ENCODE measurements at regions not wholly inside any gene's neighbourhood (a gene's known extent, or its start where the extent isn't known, plus 50 kb on each side); places are given as distances from the start of the nearest gene placed in this dataset.

- Histone ChIP-seq H3K4me1 (ENCODE audit: control insufficient read depth in 2 of 2, insufficient read depth in 2 of 2, low read length in 2 of 2) (no peaks in the 10 kb centered on the region), H3K9ac (ENCODE audit: low read depth in 1 of 2, low read length in 2 of 2) (no peak overlapping the region), H3K36me3 (ENCODE audit: control insufficient read depth in 2 of 2, insufficient read depth in 2 of 2, low read length in 2 of 2) (no peaks in the 10 kb centered on the region), H3K27ac (ENCODE audit: low read depth in 2 of 2, low read length in 2 of 2) (no peak overlapping the region), H3K27me3 (ENCODE audit: control insufficient read depth in 2 of 2, insufficient read depth in 2 of 2, low read length in 2 of 2) (no peaks in the 10 kb centered on the region), H3K4me3 (ENCODE audit: low read length in 2 of 2) (no peak overlapping the region), H3K9me3 (ENCODE audit: control insufficient read depth in 2 of 2, low read length in 2 of 2) (peaks cover 0 to 2% of the 10 kb centered on the region in 2 donors)
These were observed 463.4 kb upstream of the USP15 start for GRCh38 chr12:61796846-61797245.

DNA sequence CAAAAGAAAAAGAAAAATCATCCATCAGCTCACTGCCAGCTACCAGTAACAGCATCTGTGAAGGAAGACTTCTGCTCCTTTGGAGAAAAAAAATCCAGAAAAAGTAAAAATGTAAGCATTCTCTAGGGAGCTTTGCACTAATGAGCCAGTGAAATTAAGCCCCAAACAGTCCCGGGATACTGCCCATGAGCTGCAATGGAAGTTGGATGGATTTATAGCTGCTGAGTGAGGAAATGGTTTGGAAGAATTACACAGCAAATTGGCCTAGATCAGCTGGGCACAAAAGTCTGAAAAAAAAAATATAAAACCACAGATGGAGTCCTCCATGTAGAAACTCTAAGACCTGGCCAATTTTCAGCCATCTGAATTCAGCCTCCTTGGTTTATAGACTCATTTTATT, 462.9 kb upstream of the USP15 start:
- no peaks in the 10 kb centered on the region for H3K9me3 ChIP-seq (ENCODE audit: control insufficient read depth in 2 of 2, low read length in 2 of 2)
- H3K27ac ChIP-seq (ENCODE audit: low read depth in 2 of 2, low read length in 2 of 2): no peak overlapping the region
- H3K4me1 ChIP-seq (ENCODE audit: control insufficient read depth in 2 of 2, insufficient read depth in 2 of 2, low read length in 2 of 2): no peaks in the 10 kb centered on the region
- H3K27me3 ChIP-seq (ENCODE audit: control insufficient read depth in 2 of 2, insufficient read depth in 2 of 2, low read length in 2 of 2): no peaks in the 10 kb centered on the region
- H3K36me3 ChIP-seq (ENCODE audit: control insufficient read depth in 2 of 2, insufficient read depth in 2 of 2, low read length in 2 of 2): no peaks in the 10 kb centered on the region
- H3K9ac ChIP-seq (ENCODE audit: low read depth in 1 of 2, low read length in 2 of 2): no peak overlapping the region
- no peak overlapping the region for H3K4me3 ChIP-seq (ENCODE audit: low read length in 2 of 2)

- no peaks in the 10 kb centered on the region for H3K4me1 ChIP-seq (ENCODE audit: control insufficient read depth in 2 of 2, insufficient read depth in 2 of 2, low read length in 2 of 2)
- no peak overlapping the region for H3K27ac ChIP-seq (ENCODE audit: low read depth in 2 of 2, low read length in 2 of 2)
- H3K9ac ChIP-seq (ENCODE audit: low read depth in 1 of 2, low read length in 2 of 2): no peak overlapping the region
- H3K9me3 ChIP-seq (ENCODE audit: control insufficient read depth in 2 of 2, low read length in 2 of 2): no peaks in the 10 kb centered on the region
- H3K27me3 ChIP-seq (ENCODE audit: control insufficient read depth in 2 of 2, insufficient read depth in 2 of 2, low read length in 2 of 2): no peaks in the 10 kb centered on the region
- H3K36me3 ChIP-seq (ENCODE audit: control insufficient read depth in 2 of 2, insufficient read depth in 2 of 2, low read length in 2 of 2): no peaks in the 10 kb centered on the region
- no peak overlapping the region for H3K4me3 ChIP-seq (ENCODE audit: low read length in 2 of 2)
These were observed 461.4 kb upstream of the USP15 start for GRCh38 chr12:61798778-61799177.

DNA sequence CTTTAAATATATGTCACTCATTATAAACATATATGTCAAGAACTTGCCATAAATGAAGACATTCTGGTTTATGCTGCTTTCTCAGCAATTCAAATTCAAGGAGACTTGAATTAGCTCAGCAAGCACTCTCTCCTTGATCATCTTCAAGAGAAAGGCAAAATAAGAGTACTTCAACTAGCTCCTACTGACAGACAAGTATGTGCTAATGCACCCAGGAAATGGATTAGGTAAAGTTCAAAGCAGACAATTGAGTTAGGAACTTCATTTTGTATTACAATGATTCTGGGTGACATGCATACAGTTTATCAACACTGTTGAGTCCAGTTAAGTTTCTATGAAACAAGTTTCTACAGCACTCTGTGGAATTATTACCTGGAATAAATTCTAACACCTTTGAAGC, 455.9 kb upstream of the USP15 start:
- Histone ChIP-seq H3K4me1 (ENCODE audit: control insufficient read depth in 2 of 2, insufficient read depth in 2 of 2, low read length in 2 of 2) (no peaks in the 10 kb centered on the region), H3K4me3 (ENCODE audit: low read length in 2 of 2) (no peak overlapping the region)

DNA sequence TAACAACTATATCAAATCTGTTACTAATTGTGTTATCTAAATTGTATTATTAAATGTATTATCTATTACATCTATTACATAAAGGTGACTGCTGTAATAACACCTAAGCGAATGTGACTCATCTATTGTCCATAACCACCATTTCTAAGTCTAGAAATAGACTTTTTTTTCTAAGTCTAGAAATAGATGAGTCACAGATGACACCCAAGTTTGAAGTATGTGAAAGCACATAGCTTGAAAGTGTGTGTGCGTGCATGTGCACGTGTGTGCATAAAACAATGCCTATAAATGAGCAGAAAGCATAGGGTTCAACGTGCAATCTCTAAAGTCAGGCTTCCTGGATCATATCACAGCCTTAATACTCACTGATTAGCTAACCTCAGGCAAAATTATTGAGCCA, 451.3 kb upstream of the USP15 start:
- no peaks in the 10 kb centered on the region for H3K36me3 ChIP-seq (ENCODE audit: control insufficient read depth in 2 of 2, insufficient read depth in 2 of 2, low read length in 2 of 2)
- H3K9me3 ChIP-seq (ENCODE audit: control insufficient read depth in 2 of 2, low read length in 2 of 2): peaks cover 2 to 6% of the 10 kb centered on the region in 2 donors
- no peaks in the 10 kb centered on the region for H3K4me1 ChIP-seq (ENCODE audit: control insufficient read depth in 2 of 2, insufficient read depth in 2 of 2, low read length in 2 of 2)
- no peak overlapping the region for H3K4me3 ChIP-seq (ENCODE audit: low read length in 2 of 2)
- H3K9ac ChIP-seq (ENCODE audit: low read depth in 1 of 2, low read length in 2 of 2): no peak overlapping the region
- H3K27me3 ChIP-seq (ENCODE audit: control insufficient read depth in 2 of 2, insufficient read depth in 2 of 2, low read length in 2 of 2): no peaks in the 10 kb centered on the region
- no peak overlapping the region for H3K27ac ChIP-seq (ENCODE audit: low read depth in 2 of 2, low read length in 2 of 2)

More for the DNA sequence above, 455.9 kb upstream of the USP15 start:
- H3K27ac ChIP-seq (ENCODE audit: low read depth in 2 of 2, low read length in 2 of 2): no peak overlapping the region
- no peaks in the 10 kb centered on the region for H3K36me3 ChIP-seq (ENCODE audit: control insufficient read depth in 2 of 2, insufficient read depth in 2 of 2, low read length in 2 of 2)
- peaks cover 2 to 6% of the 10 kb centered on the region in 2 donors for H3K9me3 ChIP-seq (ENCODE audit: control insufficient read depth in 2 of 2, low read length in 2 of 2)
- no peaks in the 10 kb centered on the region for H3K27me3 ChIP-seq (ENCODE audit: control insufficient read depth in 2 of 2, insufficient read depth in 2 of 2, low read length in 2 of 2)
- H3K9ac ChIP-seq (ENCODE audit: low read depth in 1 of 2, low read length in 2 of 2): no peak overlapping the region

GRCh38 chr12:61810486-61810885, 449.7 kb upstream of the USP15 start:
- Histone ChIP-seq H3K27me3 (ENCODE audit: control insufficient read depth in 2 of 2, insufficient read depth in 2 of 2, low read length in 2 of 2) (no peaks in the 10 kb centered on the region), H3K4me1 (ENCODE audit: control insufficient read depth in 2 of 2, insufficient read depth in 2 of 2, low read length in 2 of 2) (no peaks in the 10 kb centered on the region), H3K9ac (ENCODE audit: low read depth in 1 of 2, low read length in 2 of 2) (no peak overlapping the region), H3K36me3 (ENCODE audit: control insufficient read depth in 2 of 2, insufficient read depth in 2 of 2, low read length in 2 of 2) (no peaks in the 10 kb centered on the region), H3K4me3 (ENCODE audit: low read length in 2 of 2) (no peak overlapping the region), H3K9me3 (ENCODE audit: control insufficient read depth in 2 of 2, low read length in 2 of 2) (peaks cover 2 to 6% of the 10 kb centered on the region in 2 donors), H3K27ac (ENCODE audit: low read depth in 2 of 2, low read length in 2 of 2) (no peak overlapping the region)

- Histone ChIP-seq H3K4me1 (ENCODE audit: control insufficient read depth in 2 of 2, insufficient read depth in 2 of 2, low read length in 2 of 2) (no peaks in the 10 kb centered on the region), H3K9me3 (ENCODE audit: control insufficient read depth in 2 of 2, low read length in 2 of 2) (no peaks in the 10 kb centered on the region), H3K36me3 (ENCODE audit: control insufficient read depth in 2 of 2, insufficient read depth in 2 of 2, low read length in 2 of 2) (no peaks in the 10 kb centered on the region), H3K27ac (ENCODE audit: low read depth in 2 of 2, low read length in 2 of 2) (no peak overlapping the region), H3K4me3 (ENCODE audit: low read length in 2 of 2) (no peak overlapping the region), H3K27me3 (ENCODE audit: control insufficient read depth in 2 of 2, insufficient read depth in 2 of 2, low read length in 2 of 2) (no peaks in the 10 kb centered on the region), H3K9ac (ENCODE audit: low read depth in 1 of 2, low read length in 2 of 2) (no peak overlapping the region)
These were observed 438.8 kb upstream of the USP15 start for GRCh38 chr12:61821381-61821780.

DNA sequence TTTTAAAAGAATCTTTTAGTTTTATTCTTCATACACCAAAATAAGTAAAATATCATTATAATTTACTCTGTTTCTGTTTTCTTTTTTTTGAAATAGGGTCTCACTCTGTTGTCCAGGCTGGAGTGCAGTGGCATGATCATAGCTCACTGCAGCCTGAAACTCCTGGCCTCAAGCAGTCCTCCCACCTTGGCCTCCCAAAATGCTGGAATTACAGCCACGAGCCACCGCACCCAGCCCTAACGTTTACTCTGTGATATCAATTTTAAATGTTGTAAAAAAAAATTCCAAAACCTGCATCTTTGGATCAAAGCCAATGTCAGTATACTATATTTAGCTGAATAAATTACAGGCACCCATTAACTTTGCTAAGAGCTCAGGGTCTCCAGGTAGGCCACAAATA, 437.1 kb upstream of the USP15 start:
- Histone ChIP-seq H3K9me3 (ENCODE audit: control insufficient read depth in 2 of 2, low read length in 2 of 2) (no peaks in the 10 kb centered on the region), H3K9ac (ENCODE audit: low read depth in 1 of 2, low read length in 2 of 2) (no peak overlapping the region), H3K27ac (ENCODE audit: low read depth in 2 of 2, low read length in 2 of 2) (no peak overlapping the region), H3K36me3 (ENCODE audit: control insufficient read depth in 2 of 2, insufficient read depth in 2 of 2, low read length in 2 of 2) (no peaks in the 10 kb centered on the region), H3K27me3 (ENCODE audit: control insufficient read depth in 2 of 2, insufficient read depth in 2 of 2, low read length in 2 of 2) (no peaks in the 10 kb centered on the region), H3K4me3 (ENCODE audit: low read length in 2 of 2) (no peak overlapping the region), H3K4me1 (ENCODE audit: control insufficient read depth in 2 of 2, insufficient read depth in 2 of 2, low read length in 2 of 2) (no peaks in the 10 kb centered on the region)

- no peak overlapping the region for H3K27ac ChIP-seq (ENCODE audit: low read depth in 2 of 2, low read length in 2 of 2)
- no peak overlapping the region for H3K4me3 ChIP-seq (ENCODE audit: low read length in 2 of 2)
These were observed 413.4 kb upstream of the USP15 start for GRCh38 chr12:61846765-61847164.

GRCh38 chr12:61848893-61849292, 411.3 kb upstream of the USP15 start:
- H3K27ac ChIP-seq (ENCODE audit: low read depth in 2 of 2, low read length in 2 of 2): no peak overlapping the region
- H3K9ac ChIP-seq (ENCODE audit: low read depth in 1 of 2, low read length in 2 of 2): no peak overlapping the region
- no peaks in the 10 kb centered on the region for H3K27me3 ChIP-seq (ENCODE audit: control insufficient read depth in 2 of 2, insufficient read depth in 2 of 2, low read length in 2 of 2)
- H3K36me3 ChIP-seq (ENCODE audit: control insufficient read depth in 2 of 2, insufficient read depth in 2 of 2, low read length in 2 of 2): no peaks in the 10 kb centered on the region
- no peak overlapping the region for H3K4me3 ChIP-seq (ENCODE audit: low read length in 2 of 2)
- no peaks in the 10 kb centered on the region for H3K4me1 ChIP-seq (ENCODE audit: control insufficient read depth in 2 of 2, insufficient read depth in 2 of 2, low read length in 2 of 2)
- H3K9me3 ChIP-seq (ENCODE audit: control insufficient read depth in 2 of 2, low read length in 2 of 2): no peaks in the 10 kb centered on the region

More at GRCh38 chr12:61846765-61847164, 413.4 kb upstream of the USP15 start:
- no peaks in the 10 kb centered on the region for H3K27me3 ChIP-seq (ENCODE audit: control insufficient read depth in 2 of 2, insufficient read depth in 2 of 2, low read length in 2 of 2)
- no peaks in the 10 kb centered on the region for H3K4me1 ChIP-seq (ENCODE audit: control insufficient read depth in 2 of 2, insufficient read depth in 2 of 2, low read length in 2 of 2)
- H3K9me3 ChIP-seq (ENCODE audit: control insufficient read depth in 2 of 2, low read length in 2 of 2): no peaks in the 10 kb centered on the region
- no peaks in the 10 kb centered on the region for H3K36me3 ChIP-seq (ENCODE audit: control insufficient read depth in 2 of 2, insufficient read depth in 2 of 2, low read length in 2 of 2)
- H3K9ac ChIP-seq (ENCODE audit: low read depth in 1 of 2, low read length in 2 of 2): no peak overlapping the region

DNA sequence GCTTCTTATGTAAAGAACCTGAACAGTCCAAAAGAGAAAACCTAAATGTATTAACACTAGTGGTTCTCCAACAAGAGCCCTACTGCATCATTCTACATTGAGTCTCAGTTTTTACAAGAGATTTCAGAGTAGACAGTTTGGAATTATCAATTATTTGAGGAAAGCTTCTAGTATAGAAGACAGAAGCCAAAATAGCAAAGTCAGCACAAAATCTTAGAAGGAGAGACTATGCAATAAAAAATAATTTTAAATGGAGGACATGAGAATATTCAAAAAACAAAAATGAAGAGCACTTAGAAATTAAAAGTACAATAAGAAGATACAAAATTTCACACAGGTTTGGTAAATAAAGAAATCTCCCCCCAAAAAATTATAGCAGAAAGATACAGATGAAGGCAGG, 406.3 kb upstream of the USP15 start:
- Histone ChIP-seq H3K36me3 (ENCODE audit: control insufficient read depth in 2 of 2, insufficient read depth in 2 of 2, low read length in 2 of 2) (no peaks in the 10 kb centered on the region), H3K4me3 (ENCODE audit: low read length in 2 of 2) (no peak overlapping the region), H3K4me1 (ENCODE audit: control insufficient read depth in 2 of 2, insufficient read depth in 2 of 2, low read length in 2 of 2) (no peaks in the 10 kb centered on the region), H3K9ac (ENCODE audit: low read depth in 1 of 2, low read length in 2 of 2) (no peak overlapping the region), H3K9me3 (ENCODE audit: control insufficient read depth in 2 of 2, low read length in 2 of 2) (no peaks in the 10 kb centered on the region), H3K27me3 (ENCODE audit: control insufficient read depth in 2 of 2, insufficient read depth in 2 of 2, low read length in 2 of 2) (no peaks in the 10 kb centered on the region), H3K27ac (ENCODE audit: low read depth in 2 of 2, low read length in 2 of 2) (no peak overlapping the region)
